Right atrium auricular region (tissue), 2 donors: ENCODE measurements at regions not wholly inside any gene's neighbourhood (a gene's known extent, or its start where the extent isn't known, plus 50 kb on each side); places are given as distances from the start of the nearest gene placed in this dataset.

Experiments used
- DNase-seq: peaks from one replicate; pipeline ENCODE4 v3.0.0-alpha.2; 2019; ENCODE audit warnings: low spot score
- H3K27ac ChIP-seq, 2 donors: fragments of 200-600 bp; sonication (generic); 1 replicate in 1 of 2; 2 replicates in 1 of 2; pipeline ENCODE4 v1.5.1; 2016 to 2019
- H3K27me3 ChIP-seq, 2 donors: fragments of 200-600 bp; sonication (generic); one replicate each; pipeline versions ENCODE4 v1.5.1 to v1.6.0; 2017 to 2019
- H3K36me3 ChIP-seq: fragments of 200-600 bp; sonication (generic); one replicate; pipeline ENCODE4 v1.5.1; 2016
- H3K4me1 ChIP-seq, 2 donors: fragments of 200-600 bp; sonication (generic); one replicate each; pipeline versions ENCODE4 v1.5.1 to v1.6.0; 2017 to 2019
- H3K4me3 ChIP-seq, 2 donors: fragments of 200-600 bp; sonication (generic); 1 replicate in 1 of 2; 2 replicates in 1 of 2; pipeline ENCODE4 v1.5.1; 2017 to 2019; ENCODE audit warnings: mild to moderate bottlenecking in 1 of 2, moderate library complexity in 1 of 2
- H3K9me3 ChIP-seq, 2 donors: fragments of 200-600 bp; sonication (generic); one replicate each; pipeline ENCODE4 v1.5.1; 2019
- CTCF ChIP-seq, 2 donors: fragments of 200-600 bp; sonication (generic); IDR thresholded peaks; one replicate each; pipeline ENCODE4 v1.5.1; 2019; ENCODE audit warnings: antibody characterized with exemption in 2 of 2

- no peaks in the 10 kb centered on the region for H3K27me3 ChIP-seq
- peaks cover 0 to 5% of the 10 kb centered on the region in 2 donors for H3K9me3 ChIP-seq
- peaks cover 0 to 7% of the 10 kb centered on the region in 2 donors for H3K4me1 ChIP-seq
- DNase-seq: no peak
- H3K27ac ChIP-seq: peak overlapping the region; percentile 16 to 36
- no peak overlapping the region for H3K4me3 ChIP-seq
- TF ChIP-seq CTCF (IDR thresholded peaks at IDR 0.05): no peak
- H3K36me3 ChIP-seq: no peaks in the 10 kb centered on the region
Observed at GRCh38 chr15:61660579-61660978, 399.7 kb downstream of the VPS13C start.

DNA sequence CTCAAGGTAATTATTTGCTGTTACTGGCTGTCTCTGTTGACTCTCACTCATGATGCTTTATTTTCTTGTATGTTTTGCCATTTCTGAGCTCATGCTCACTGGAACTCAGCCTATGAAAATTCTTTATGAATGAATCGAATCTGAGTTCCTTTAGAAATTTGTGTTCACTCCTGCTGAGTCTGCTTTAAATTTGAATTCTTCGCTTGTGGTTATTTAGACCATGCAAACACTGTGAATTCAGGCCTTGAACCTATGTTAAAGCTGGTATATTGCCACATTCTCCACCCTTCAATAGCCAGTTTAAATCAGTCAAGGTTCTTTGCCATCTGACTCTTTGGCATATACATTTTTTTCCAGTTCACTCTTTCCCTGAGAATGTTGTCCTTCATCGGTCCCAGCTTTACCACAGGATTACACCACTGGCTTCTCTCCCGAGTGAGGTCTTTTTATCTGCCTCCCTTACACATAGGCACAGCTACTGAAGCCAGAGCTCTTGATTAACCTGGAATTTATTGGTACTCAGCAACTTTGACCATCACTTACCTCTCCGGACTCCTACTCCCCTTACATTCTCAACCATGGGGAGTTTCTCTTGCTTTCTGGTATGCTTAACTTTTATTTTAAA is 400.6 kb downstream of the VPS13C start:
- no peak for TF ChIP-seq CTCF (IDR thresholded peaks at IDR 0.05)
- Histone ChIP-seq H3K27ac (no peak overlapping the region), H3K9me3 (peaks cover 0 to 5% of the 10 kb centered on the region in 2 donors), H3K4me1 (peaks cover 0 to 12% of the 10 kb centered on the region in 2 donors), H3K36me3 (no peaks in the 10 kb centered on the region), H3K4me3 (no peak overlapping the region), H3K27me3 (no peaks in the 10 kb centered on the region)
- no peak for DNase-seq

DNA sequence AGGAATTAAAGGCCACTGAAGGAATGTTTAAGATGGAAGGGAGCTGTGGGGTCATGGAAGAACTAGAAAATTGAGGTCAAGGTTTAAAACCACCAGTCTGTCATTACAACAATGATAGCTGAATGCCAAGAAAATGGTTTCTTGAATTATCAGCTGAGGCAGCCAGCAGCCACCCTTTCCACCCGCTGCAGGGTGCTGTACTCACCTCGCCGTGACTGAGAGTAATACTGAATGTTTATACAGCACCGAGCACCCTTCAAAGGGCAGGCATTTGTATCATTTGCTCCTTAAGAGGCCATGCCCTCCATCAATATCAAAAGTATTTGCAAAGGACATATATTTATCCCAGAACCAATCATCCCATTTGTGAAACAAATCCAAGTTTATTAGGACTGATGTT is 402.8 kb downstream of the VPS13C start:
- TF ChIP-seq CTCF (IDR thresholded peaks at IDR 0.05): no peak
- no peak for DNase-seq
- Histone ChIP-seq H3K27ac (no peak overlapping the region), H3K36me3 (no peaks in the 10 kb centered on the region), H3K9me3 (peaks cover 0 to 5% of the 10 kb centered on the region in 2 donors), H3K27me3 (no peaks in the 10 kb centered on the region), H3K4me3 (no peak overlapping the region), H3K4me1 (peaks cover 0 to 20% of the 10 kb centered on the region in 2 donors)

- Histone ChIP-seq H3K36me3 (no peaks in the 10 kb centered on the region), H3K4me1 (peaks cover 0 to 16% of the 10 kb centered on the region in 2 donors), H3K4me3 (no peak overlapping the region), H3K27me3 (no peaks in the 10 kb centered on the region), H3K9me3 (peaks cover 0 to 5% of the 10 kb centered on the region in 2 donors), H3K27ac (peak overlapping the region; percentile 46 to 60)
- no peak for TF ChIP-seq CTCF (IDR thresholded peaks at IDR 0.05)
- no peak for DNase-seq
Observed at GRCh38 chr15:61656391-61656790, 403.9 kb downstream of the VPS13C start.

DNA sequence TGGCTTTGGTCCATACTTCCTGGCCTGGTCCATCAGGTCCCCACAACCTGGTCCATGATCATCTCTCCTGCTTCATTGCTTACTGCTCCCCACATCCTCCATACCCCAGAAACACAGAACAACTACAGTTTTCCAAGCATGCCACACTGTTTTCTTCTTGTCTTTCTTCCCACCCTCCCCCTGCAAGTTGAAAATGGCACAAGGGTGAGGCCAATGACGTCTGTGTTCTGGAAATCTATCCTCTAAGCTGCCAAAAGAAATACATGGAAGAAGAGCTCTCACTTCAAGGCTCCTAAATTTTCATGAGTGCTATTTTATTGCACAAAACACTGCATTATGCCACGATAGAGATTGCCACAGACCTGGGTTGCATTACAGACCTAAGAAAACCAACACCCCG is 404.4 kb downstream of the VPS13C start:
- Histone ChIP-seq H3K4me1 (peaks cover 0 to 13% of the 10 kb centered on the region in 2 donors), H3K9me3 (peaks cover 0 to 5% of the 10 kb centered on the region in 2 donors), H3K36me3 (no peaks in the 10 kb centered on the region), H3K4me3 (no peak overlapping the region), H3K27ac (peak overlapping the region; percentile 63 to 75), H3K27me3 (no peaks in the 10 kb centered on the region)
- no peak for TF ChIP-seq CTCF (IDR thresholded peaks at IDR 0.05)
- no peak for DNase-seq

- no peaks in the 10 kb centered on the region for H3K27me3 ChIP-seq
- TF ChIP-seq CTCF (IDR thresholded peaks at IDR 0.05): no peak
Observed at GRCh38 chr15:61654918-61655317, 405.3 kb downstream of the VPS13C start.

More at GRCh38 chr15:61654918-61655317, 405.3 kb downstream of the VPS13C start:
- peaks cover 0 to 13% of the 10 kb centered on the region in 2 donors for H3K4me1 ChIP-seq
- DNase-seq: peak; percentile 78
- H3K9me3 ChIP-seq: peaks cover 0 to 5% of the 10 kb centered on the region in 2 donors
- no peaks in the 10 kb centered on the region for H3K36me3 ChIP-seq
- H3K4me3 ChIP-seq: no peak overlapping the region
- peak overlapping the region; percentile 63 to 75 for H3K27ac ChIP-seq
